ENCODE measurements at regions not wholly inside any gene's neighbourhood (a gene's known extent, or its start where the extent isn't known, plus 50 kb on each side); places are given as distances from the start of the nearest gene placed in this dataset.

GRCh38 chr13:57918086-57918485, 286.5 kb downstream of the PCDH17 start:
- DNase-seq (ENCODE audit: low spot score): no peak

- DNase-seq (ENCODE audit: low spot score): no peak
These were observed 287.4 kb downstream of the PCDH17 start for GRCh38 chr13:57918913-57919312.

- no peak for DNase-seq (ENCODE audit: low spot score)
These were observed 293.7 kb downstream of the PCDH17 start for GRCh38 chr13:57925250-57925649.

- no peak for DNase-seq (ENCODE audit: low spot score)
These were observed 294.2 kb downstream of the PCDH17 start for GRCh38 chr13:57925751-57926150.

DNA sequence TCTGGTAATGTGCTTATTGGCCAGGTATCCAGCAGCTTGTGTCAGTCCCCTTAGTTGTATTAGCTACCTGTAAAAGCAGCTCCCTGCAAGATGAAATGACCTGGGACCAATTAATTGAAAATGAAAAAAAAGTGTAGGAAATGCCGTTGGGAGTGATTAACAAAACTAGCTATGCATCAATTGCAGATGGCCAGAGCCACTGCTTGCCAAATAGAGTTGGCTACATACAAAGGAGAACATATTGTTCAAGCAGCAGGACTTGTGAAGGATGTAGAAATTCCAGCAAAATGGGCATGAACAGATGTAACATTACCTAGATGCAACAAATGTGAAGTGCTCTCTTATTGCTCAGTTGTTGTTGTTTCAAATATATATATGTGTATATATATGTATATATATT, 300.5 kb downstream of the PCDH17 start:
- DNase-seq (ENCODE audit: low spot score): no peak

- no peak for DNase-seq (ENCODE audit: low spot score)
These were observed 302.1 kb downstream of the PCDH17 start for GRCh38 chr13:57933606-57934005.

DNA sequence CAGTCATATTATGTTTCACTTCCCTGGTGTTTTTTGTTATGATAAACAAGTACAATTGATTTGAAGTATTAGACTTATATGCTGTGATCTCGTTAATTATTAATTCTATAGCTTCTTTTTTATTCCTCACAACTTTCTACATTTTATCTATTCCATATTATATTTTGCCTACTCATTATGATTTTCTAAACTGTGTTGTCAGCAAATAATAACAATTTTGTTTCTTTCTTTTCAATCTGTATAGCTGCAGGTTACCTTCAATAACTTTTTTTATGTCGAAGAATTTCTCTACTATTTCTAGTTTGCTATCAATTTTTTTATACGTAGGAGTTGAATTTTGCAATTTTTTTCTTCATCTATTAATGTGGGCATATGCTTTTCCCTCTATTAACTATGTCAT, 304.4 kb downstream of the PCDH17 start:
- no peak for DNase-seq (ENCODE audit: low spot score)

- DNase-seq (ENCODE audit: low spot score): no peak
These were observed 314.8 kb downstream of the PCDH17 start for GRCh38 chr13:57946361-57946760.

- no peak for DNase-seq (ENCODE audit: low spot score)
These were observed 317.3 kb downstream of the PCDH17 start for GRCh38 chr13:57948884-57949283.

GRCh38 chr13:57969951-57970350, 338.4 kb downstream of the PCDH17 start:
- no peak for DNase-seq (ENCODE audit: low spot score)

GRCh38 chr13:57970404-57970803, 338.9 kb downstream of the PCDH17 start:
- DNase-seq (ENCODE audit: low spot score): no peak

GRCh38 chr13:57982782-57983181, 351.2 kb downstream of the PCDH17 start:
- DNase-seq (ENCODE audit: low spot score): no peak

- no peak for DNase-seq (ENCODE audit: low spot score)
These were observed 356.7 kb downstream of the PCDH17 start for GRCh38 chr13:57988276-57988675.

DNA sequence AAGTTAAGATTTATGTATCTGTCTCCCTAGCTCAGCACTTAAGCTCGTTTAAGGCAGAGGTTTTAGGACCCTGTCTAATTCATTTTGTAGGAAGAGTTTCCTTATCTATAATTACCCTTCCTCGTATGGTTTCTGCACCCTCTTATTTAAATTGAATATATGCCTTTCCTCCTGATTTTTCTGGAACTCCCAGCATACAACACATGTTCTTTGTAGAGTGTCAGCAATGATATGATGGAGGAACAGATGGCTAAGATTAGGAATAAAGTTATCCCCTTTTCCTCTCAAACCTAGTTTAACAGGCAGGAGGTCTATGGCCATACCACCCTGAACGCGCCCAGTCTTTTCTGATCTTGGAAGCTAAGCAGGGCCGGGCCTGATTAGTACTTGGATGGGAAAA, 359.5 kb downstream of the PCDH17 start:
- no peak for DNase-seq (ENCODE audit: low spot score)

- DNase-seq (ENCODE audit: low spot score): no peak
These were observed 360.9 kb downstream of the PCDH17 start for GRCh38 chr13:57992416-57992815.

DNA sequence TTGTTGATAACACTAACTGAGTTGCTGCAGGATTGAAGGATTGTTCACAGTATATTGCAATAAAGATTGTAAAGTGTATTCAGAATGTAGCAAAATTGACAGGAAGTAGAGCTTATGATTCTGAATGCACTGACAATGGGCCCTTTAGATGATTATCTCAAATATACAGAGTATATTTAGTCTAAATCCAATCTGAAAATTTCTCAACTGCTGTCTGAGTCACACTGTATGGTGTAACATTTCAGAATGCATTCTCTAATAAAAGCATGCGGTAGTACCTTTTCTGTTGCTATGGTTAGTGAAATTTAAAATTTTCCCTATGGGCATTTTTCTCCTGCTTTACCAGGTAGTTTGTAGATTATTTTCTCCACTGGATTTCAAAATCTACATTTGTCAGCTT, 365.2 kb downstream of the PCDH17 start:
- no peak for DNase-seq (ENCODE audit: low spot score)

DNA sequence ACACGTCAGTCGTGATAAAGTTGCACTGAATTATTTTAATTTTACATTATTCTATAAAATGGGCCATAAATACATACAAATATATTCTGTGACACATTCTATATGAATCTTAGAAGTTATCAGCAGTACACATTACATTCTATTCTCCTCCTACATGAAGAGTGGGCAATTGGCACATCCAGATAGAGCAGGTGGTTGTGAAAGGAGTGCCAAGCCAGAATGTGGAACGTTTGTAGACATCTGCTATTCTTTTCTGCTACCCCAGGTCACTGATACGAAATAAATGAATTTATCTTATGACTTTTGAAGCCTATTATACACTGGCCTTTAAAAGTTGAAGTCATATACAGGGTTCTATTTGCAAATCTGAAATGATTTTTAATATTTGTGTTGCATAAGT, 373.2 kb downstream of the PCDH17 start:
- no peak for DNase-seq (ENCODE audit: low spot score)

GRCh38 chr13:58018020-58018419, 386.5 kb downstream of the PCDH17 start:
- DNase-seq (ENCODE audit: low spot score): no peak

DNA sequence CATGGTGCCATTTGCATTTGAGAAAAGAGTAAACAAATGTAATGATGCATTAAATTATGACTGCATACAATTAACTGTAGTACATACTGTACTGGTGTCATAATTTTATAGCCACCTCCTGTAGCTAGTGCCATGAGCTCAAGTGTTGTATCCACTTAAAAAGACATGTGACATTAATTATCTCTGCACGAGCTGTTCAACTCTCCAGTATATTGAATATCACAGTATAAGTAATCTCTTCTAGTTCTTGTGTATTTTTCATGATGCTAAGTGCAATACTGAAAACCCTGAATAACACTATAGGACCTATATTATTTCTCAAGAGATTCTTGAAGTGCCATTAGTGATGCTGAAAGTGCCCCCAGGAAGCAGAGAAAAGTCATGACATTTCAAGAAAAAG, 387.3 kb downstream of the PCDH17 start:
- no peak for DNase-seq (ENCODE audit: low spot score)

DNA sequence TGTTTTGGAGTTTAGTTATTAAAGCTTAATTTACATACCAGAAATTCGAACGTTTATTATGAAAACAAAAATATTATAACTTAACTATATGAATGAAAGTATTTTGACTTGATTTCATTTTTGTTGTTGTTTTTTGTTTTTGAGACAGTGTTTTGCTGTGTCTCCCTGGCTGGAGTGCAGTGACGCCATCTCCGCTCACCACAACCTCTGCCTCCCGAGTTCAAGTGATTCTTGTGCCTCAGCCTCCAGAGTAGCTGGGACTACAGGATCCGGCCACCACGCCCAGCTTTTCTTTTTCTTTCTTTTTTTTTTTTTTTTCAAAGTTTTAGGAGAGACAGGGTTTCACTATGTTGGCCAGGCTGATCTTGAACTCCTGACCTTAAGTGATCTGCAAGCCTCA, 392.6 kb downstream of the PCDH17 start:
- DNase-seq (ENCODE audit: low spot score): no peak

GRCh38 chr13:58025821-58026220, 394.3 kb downstream of the PCDH17 start:
- no peak for DNase-seq (ENCODE audit: low spot score)

- no peak for DNase-seq (ENCODE audit: low spot score)
These were observed 401.3 kb downstream of the PCDH17 start for GRCh38 chr13:58032676-58033460.

GRCh38 chr13:58043971-58044370, 412.4 kb downstream of the PCDH17 start:
- no peak for DNase-seq (ENCODE audit: low spot score)

DNA sequence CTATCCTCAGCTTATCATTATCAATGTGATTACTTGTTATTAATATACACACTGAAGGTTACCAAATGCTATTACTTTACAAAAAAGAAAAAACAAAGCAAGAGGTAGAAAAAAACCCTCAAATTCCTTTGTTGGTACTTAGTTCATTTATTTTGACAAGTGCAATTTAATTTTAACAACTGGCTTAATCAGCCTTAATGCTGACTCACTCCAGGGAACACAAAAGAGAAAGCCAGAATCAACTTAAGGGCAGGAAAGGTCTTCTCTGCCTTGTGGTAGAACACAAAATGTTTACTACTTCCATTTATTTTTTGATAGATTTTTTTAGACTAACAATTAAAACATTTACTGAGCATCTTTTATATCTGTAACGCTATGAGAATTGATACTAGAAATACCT, 417.1 kb downstream of the PCDH17 start:
- DNase-seq (ENCODE audit: low spot score): no peak
